CD8-positive, alpha-beta memory T cell (primary cell): ENCODE measurements at regions not wholly inside any gene's neighbourhood (a gene's known extent, or its start where the extent isn't known, plus 50 kb on each side); places are given as distances from the start of the nearest gene placed in this dataset.

Experiments used
- CTCF ChIA-PET: fragments of 350-600 bp; sonication (Branson Sonifier 250); formaldehyde crosslinking; loops from one replicate; lab custom pipeline; 2021; ENCODE audit warnings: antibody characterized with exemption; lab: Charles Lee
- POLR2A ChIA-PET: fragments of 350-600 bp; sonication (Branson Sonifier 250); formaldehyde crosslinking; loops from one replicate; lab custom pipeline; 2021; ENCODE audit warnings: antibody characterized with exemption; lab: Charles Lee
- DNase-seq, 5 donors: peaks; one replicate each; pipeline versions ENCODE4 v3.0.0 to v3.0.0-alpha.2; 2020 to 2022; ENCODE audit warnings: mixed read lengths in 1 of 5
- H3K27ac ChIP-seq: one replicate; pipeline ENCODE4 v1.7.0; 2013; ENCODE audit warnings: low read depth, mild to moderate bottlenecking, low read length, moderate library complexity
- H3K27me3 ChIP-seq: 2 replicates; pipeline ENCODE4 v1.7.0; 2013; ENCODE audit warnings: low read length, mild to moderate bottlenecking; ENCODE audit not compliant: insufficient read depth, poor library complexity, severe bottlenecking
- H3K36me3 ChIP-seq: 2 replicates; pipeline ENCODE4 v1.7.0; 2013; ENCODE audit warnings: mild to moderate bottlenecking, low read length, moderate library complexity; ENCODE audit not compliant: insufficient read depth
- H3K4me1 ChIP-seq: 2 replicates; pipeline ENCODE4 v1.7.0; 2013; ENCODE audit warnings: mild to moderate bottlenecking, low read length, moderate library complexity; ENCODE audit not compliant: insufficient read depth
- H3K4me3 ChIP-seq: 2 replicates; pipeline ENCODE4 v1.7.0; 2013; ENCODE audit warnings: mild to moderate bottlenecking, low read length
- H3K9me3 ChIP-seq: 2 replicates; pipeline ENCODE4 v1.7.0; 2013; ENCODE audit warnings: mild to moderate bottlenecking, low read length
- H3K27ac Mint-ChIP-seq, 8 donors: one replicate each; pipeline ENCODE4 v1.8.0; 2020 to 2021; ENCODE audit warnings: mixed read lengths in 8 of 8, mild to moderate bottlenecking in 6 of 8, inconsistent platforms in 3 of 8, moderate library complexity in 3 of 8
- H3K27me3 Mint-ChIP-seq, 2 donors: one replicate each; pipeline ENCODE4 v1.8.0; 2020 to 2021; ENCODE audit warnings: mixed read lengths in 2 of 2, mild to moderate bottlenecking in 1 of 2, moderate library complexity in 1 of 2
- H3K36me3 Mint-ChIP-seq, 3 donors: one replicate each; pipeline ENCODE4 v1.8.0; 2020 to 2021; ENCODE audit warnings: mixed read lengths in 3 of 3, inconsistent platforms in 1 of 3, mild to moderate bottlenecking in 1 of 3
- H3K4me1 Mint-ChIP-seq, 3 donors: one replicate each; pipeline ENCODE4 v1.8.0; 2020 to 2021; ENCODE audit warnings: mixed read lengths in 3 of 3, inconsistent platforms in 1 of 3, mild to moderate bottlenecking in 1 of 3
- H3K4me3 Mint-ChIP-seq, 7 donors: one replicate each; pipeline ENCODE4 v1.8.0; 2020 to 2021; ENCODE audit warnings: mixed read lengths in 7 of 7, mild to moderate bottlenecking in 6 of 7, moderate library complexity in 4 of 7, inconsistent platforms in 2 of 7
- H3K9me3 Mint-ChIP-seq, 5 donors: one replicate each; pipeline ENCODE4 v1.8.0; 2020 to 2022; ENCODE audit warnings: mixed read lengths in 5 of 5, mild to moderate bottlenecking in 3 of 5, moderate library complexity in 2 of 5, inconsistent platforms in 1 of 5

DNA sequence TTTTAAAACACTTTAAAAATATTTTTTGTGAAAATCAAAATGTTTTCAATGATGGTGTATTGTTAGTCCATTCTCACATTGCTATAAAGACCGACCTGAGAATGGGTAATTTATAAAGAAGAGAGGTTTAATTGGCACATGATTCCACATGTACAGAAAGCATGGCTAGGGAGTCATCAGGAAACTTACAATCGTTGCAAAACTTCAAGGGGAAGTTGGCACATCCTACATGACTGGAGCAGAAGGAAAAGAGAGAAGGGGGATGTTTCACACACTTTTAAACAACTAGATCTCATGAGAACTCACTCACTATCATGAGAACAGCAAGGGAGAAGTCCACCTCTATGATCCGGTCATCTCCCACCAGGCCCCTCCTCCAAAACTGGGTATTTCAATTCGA is 110.7 kb downstream of the TMEM47 start:
- no peak for DNase-seq
- Mint-ChIP-seq H3K4me3 (no peak overlapping the region), H3K9me3 (peaks cover 0 to 10% (median 2%) of the 10 kb centered on the region in 5 donors)

GRCh38 chrX:34528081-34528480 is 129.0 kb downstream of the TMEM47 start:
- Histone ChIP-seq H3K4me1 (no peaks in the 10 kb centered on the region), H3K27me3 (no peaks in the 10 kb centered on the region), H3K9me3 (no peaks in the 10 kb centered on the region), H3K4me3 (no peak overlapping the region), H3K27ac (no peak overlapping the region), H3K36me3 (no peaks in the 10 kb centered on the region)
- H3K4me1 Mint-ChIP-seq = no peaks in the 10 kb centered on the region
- no peak for DNase-seq
- H3K4me3 Mint-ChIP-seq = no peak overlapping the region
- H3K27me3 Mint-ChIP-seq = peaks cover 0 to 1% of the 10 kb centered on the region in 2 donors
- peaks cover 0 to 2% (median 0%) of the 10 kb centered on the region in 3 donors for H3K36me3 Mint-ChIP-seq
- peaks cover 0 to 12% (median 8%) of the 10 kb centered on the region in 5 donors for H3K9me3 Mint-ChIP-seq
- POLR2A ChIA-PET = no interaction called here
- no peak overlapping the region for H3K27ac Mint-ChIP-seq
- CTCF ChIA-PET = no interaction called here

More for the DNA sequence above, 110.7 kb downstream of the TMEM47 start:
- Histone ChIP-seq H3K36me3 (no peaks in the 10 kb centered on the region), H3K4me1 (no peaks in the 10 kb centered on the region), H3K9me3 (no peaks in the 10 kb centered on the region), H3K27me3 (no peaks in the 10 kb centered on the region), H3K27ac (no peak overlapping the region), H3K4me3 (no peak overlapping the region)
- ChIA-PET POLR2A (no interaction called here), CTCF (no interaction called here)
- no peaks in the 10 kb centered on the region for H3K36me3 Mint-ChIP-seq
- no peaks in the 10 kb centered on the region for H3K4me1 Mint-ChIP-seq
- H3K27me3 Mint-ChIP-seq = peaks cover 0 to 2% of the 10 kb centered on the region in 2 donors
- H3K27ac Mint-ChIP-seq = no peak overlapping the region

DNA sequence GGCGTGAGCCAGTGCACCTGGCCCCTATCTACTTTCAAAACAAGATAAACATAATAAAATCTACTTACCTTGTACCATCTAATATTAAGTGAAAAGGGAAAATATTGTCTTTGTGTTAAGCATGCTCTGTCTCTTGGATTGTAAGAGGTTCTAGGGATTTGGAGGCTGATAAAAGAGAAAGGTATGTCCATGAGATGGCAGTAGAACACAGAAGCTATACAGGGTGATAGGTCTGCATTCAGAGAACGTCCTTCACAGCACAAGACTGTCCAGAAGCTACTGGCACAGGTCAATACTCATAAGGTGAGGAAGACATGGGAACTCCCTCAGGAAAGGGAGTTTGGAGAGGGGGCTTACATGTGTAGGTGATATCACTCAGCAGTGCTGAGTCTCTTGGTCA is 135.5 kb downstream of the TMEM47 start:
- ChIA-PET POLR2A (no interaction called here), CTCF (no interaction called here)
- Mint-ChIP-seq H3K27me3 (peaks cover 0 to 2% of the 10 kb centered on the region in 2 donors), H3K9me3 (peaks cover 0 to 7% (median 3%) of the 10 kb centered on the region in 5 donors), H3K27ac (no peak overlapping the region), H3K4me3 (no peak overlapping the region), H3K36me3 (no peaks in the 10 kb centered on the region), H3K4me1 (no peaks in the 10 kb centered on the region)
- no peaks in the 10 kb centered on the region for H3K4me1 ChIP-seq
- no peaks in the 10 kb centered on the region for H3K9me3 ChIP-seq
- no peak overlapping the region for H3K4me3 ChIP-seq
- H3K36me3 ChIP-seq = no peaks in the 10 kb centered on the region
- H3K27me3 ChIP-seq = no peaks in the 10 kb centered on the region
- no peak overlapping the region for H3K27ac ChIP-seq
- DNase-seq = no peak

DNA sequence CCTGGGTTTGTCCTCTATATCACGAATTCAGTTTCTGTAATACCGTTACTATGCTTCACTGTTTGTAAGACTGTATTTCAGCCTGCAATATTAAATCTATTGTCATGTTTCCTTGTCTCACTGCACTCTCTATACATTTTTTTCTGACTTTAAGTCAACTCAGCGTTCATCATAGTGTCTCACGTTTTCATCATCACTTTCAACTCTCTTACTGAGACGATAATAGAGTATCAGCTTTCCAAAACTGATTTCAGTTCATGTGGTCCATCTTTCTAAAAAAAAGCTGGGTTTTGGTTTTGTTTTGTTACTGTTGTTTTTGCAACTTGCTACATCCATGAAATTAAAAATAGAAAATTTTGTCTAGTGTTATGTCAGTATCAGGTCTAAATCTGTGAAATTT is 147.7 kb downstream of the TMEM47 start:
- H3K27me3 ChIP-seq = no peaks in the 10 kb centered on the region
- Mint-ChIP-seq H3K27me3 (peaks cover 0 to 2% of the 10 kb centered on the region in 2 donors), H3K27ac (no peak overlapping the region), H3K36me3 (no peaks in the 10 kb centered on the region), H3K4me3 (no peak overlapping the region), H3K4me1 (no peaks in the 10 kb centered on the region), H3K9me3 (peaks cover 0 to 15% (median 3%) of the 10 kb centered on the region in 5 donors)
- no peaks in the 10 kb centered on the region for H3K4me1 ChIP-seq
- no peak for DNase-seq
- H3K36me3 ChIP-seq = no peaks in the 10 kb centered on the region
- H3K9me3 ChIP-seq = no peaks in the 10 kb centered on the region
- POLR2A ChIA-PET = no interaction called here
- no peak overlapping the region for H3K27ac ChIP-seq
- CTCF ChIA-PET = no interaction called here
- H3K4me3 ChIP-seq = no peak overlapping the region

DNA sequence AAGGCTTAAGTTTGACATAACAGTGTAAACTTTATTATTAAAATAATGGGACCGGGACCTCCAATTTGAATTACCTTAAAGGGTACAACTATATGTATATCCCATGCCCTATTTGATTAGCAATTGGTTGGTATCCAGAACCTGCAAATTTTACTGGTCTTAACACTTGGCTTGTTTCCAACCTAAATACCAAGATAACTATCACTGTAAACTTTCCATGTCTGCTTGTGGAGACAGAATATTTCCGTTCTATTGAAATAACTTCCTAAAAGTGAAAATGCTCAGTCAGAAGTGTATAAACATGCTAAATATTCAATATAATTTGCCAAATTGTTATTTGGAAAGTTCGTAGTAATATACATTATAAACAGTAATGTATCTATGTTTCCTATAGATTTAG is 154.0 kb downstream of the TMEM47 start:
- POLR2A ChIA-PET = no interaction called here

GRCh38 chrX:34493086-34493485 is 164.0 kb downstream of the TMEM47 start:
- no peak overlapping the region for H3K27ac Mint-ChIP-seq
- H3K4me1 Mint-ChIP-seq = no peaks in the 10 kb centered on the region
- no peaks in the 10 kb centered on the region for H3K27me3 Mint-ChIP-seq
- no peaks in the 10 kb centered on the region for H3K4me1 ChIP-seq
- no peaks in the 10 kb centered on the region for H3K27me3 ChIP-seq
- no peak for DNase-seq
- no peaks in the 10 kb centered on the region for H3K9me3 ChIP-seq
- H3K36me3 ChIP-seq = no peaks in the 10 kb centered on the region
- ChIA-PET POLR2A (no interaction called here), CTCF (no interaction called here)
- no peak overlapping the region for H3K27ac ChIP-seq
- peaks cover 0 to 10% (median 6%) of the 10 kb centered on the region in 5 donors for H3K9me3 Mint-ChIP-seq
- H3K4me3 ChIP-seq = no peak overlapping the region
- no peak overlapping the region for H3K4me3 Mint-ChIP-seq
- H3K36me3 Mint-ChIP-seq = no peaks in the 10 kb centered on the region

More for the DNA sequence above, 154.0 kb downstream of the TMEM47 start:
- no peaks in the 10 kb centered on the region for H3K4me1 Mint-ChIP-seq
- no peaks in the 10 kb centered on the region for H3K36me3 ChIP-seq
- no peaks in the 10 kb centered on the region for H3K9me3 ChIP-seq
- no peak overlapping the region for H3K27ac ChIP-seq
- no peak overlapping the region for H3K4me3 Mint-ChIP-seq
- H3K4me1 ChIP-seq = no peaks in the 10 kb centered on the region
- no peaks in the 10 kb centered on the region for H3K27me3 ChIP-seq
- peaks cover 2 to 22% (median 9%) of the 10 kb centered on the region in 5 donors for H3K9me3 Mint-ChIP-seq
- H3K4me3 ChIP-seq = no peak overlapping the region
- no peak overlapping the region for H3K27ac Mint-ChIP-seq
- H3K36me3 Mint-ChIP-seq = no peaks in the 10 kb centered on the region
- no peak for DNase-seq
- CTCF ChIA-PET = no interaction called here
- peaks cover 0 to 2% of the 10 kb centered on the region in 2 donors for H3K27me3 Mint-ChIP-seq

DNA sequence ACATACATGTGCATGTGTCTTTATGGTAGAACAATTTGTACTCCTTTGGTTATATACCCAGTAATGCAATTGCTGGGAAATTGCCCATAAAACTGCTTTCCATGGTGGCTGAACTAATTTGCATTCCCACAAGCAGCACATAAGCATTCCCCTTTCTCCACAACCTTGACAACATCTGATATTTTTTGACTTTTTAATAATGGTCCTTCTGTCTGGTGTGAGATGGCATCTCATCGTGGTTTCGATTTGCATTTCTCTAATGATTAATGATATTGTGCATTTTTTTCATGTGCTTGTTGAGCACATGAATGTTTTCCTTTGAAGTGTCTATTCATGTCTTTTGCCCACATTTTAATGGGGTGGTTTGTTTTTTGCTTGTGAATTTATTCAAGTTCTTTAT is 166.0 kb downstream of the TMEM47 start:
- no peaks in the 10 kb centered on the region for H3K27me3 ChIP-seq
- no peaks in the 10 kb centered on the region for H3K4me1 ChIP-seq
- no peak for DNase-seq
- H3K4me1 Mint-ChIP-seq = no peaks in the 10 kb centered on the region
- H3K36me3 ChIP-seq = no peaks in the 10 kb centered on the region
- H3K9me3 Mint-ChIP-seq = peaks cover 0 to 10% (median 9%) of the 10 kb centered on the region in 5 donors
- H3K4me3 ChIP-seq = no peak overlapping the region
- no peak overlapping the region for H3K27ac Mint-ChIP-seq
- H3K27me3 Mint-ChIP-seq = no peaks in the 10 kb centered on the region
- no peaks in the 10 kb centered on the region for H3K36me3 Mint-ChIP-seq
- no peak overlapping the region for H3K4me3 Mint-ChIP-seq
- no peaks in the 10 kb centered on the region for H3K9me3 ChIP-seq
- POLR2A ChIA-PET = no interaction called here
- CTCF ChIA-PET = no interaction called here
- H3K27ac ChIP-seq = no peak overlapping the region

GRCh38 chrX:34487364-34487763 is 169.7 kb downstream of the TMEM47 start:
- Mint-ChIP-seq H3K36me3 (no peaks in the 10 kb centered on the region), H3K4me1 (no peaks in the 10 kb centered on the region), H3K27ac (no peak overlapping the region), H3K4me3 (no peak overlapping the region), H3K9me3 (peaks cover 0 to 8% (median 4%) of the 10 kb centered on the region in 5 donors), H3K27me3 (no peaks in the 10 kb centered on the region)
- H3K27me3 ChIP-seq = no peaks in the 10 kb centered on the region
- no peaks in the 10 kb centered on the region for H3K4me1 ChIP-seq
- no peak overlapping the region for H3K4me3 ChIP-seq
- CTCF ChIA-PET = no interaction called here
- H3K36me3 ChIP-seq = no peaks in the 10 kb centered on the region
- DNase-seq = no peak
- H3K9me3 ChIP-seq = no peaks in the 10 kb centered on the region
- POLR2A ChIA-PET = no interaction called here
- H3K27ac ChIP-seq = no peak overlapping the region

DNA sequence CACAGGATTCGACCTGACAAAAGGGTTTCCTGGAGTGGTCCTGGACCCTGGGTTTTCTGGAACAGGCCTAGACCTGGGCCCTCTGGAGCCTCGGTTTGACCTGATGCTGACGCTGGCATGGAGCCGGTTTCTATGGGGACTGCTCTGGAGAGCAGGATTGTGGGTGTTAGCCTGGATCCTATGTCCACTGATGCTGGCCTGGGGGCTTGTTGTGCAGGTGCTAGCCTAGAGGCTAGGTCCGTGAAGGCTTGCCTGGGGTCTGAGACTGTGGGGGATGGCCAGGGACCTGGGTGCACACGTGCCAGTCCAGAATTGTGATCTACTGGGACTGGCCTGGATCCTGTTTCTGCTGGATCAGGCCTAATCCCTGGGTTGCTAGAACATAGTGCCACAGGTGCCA is 173.1 kb downstream of the TMEM47 start:
- H3K4me3 Mint-ChIP-seq = no peak overlapping the region
- H3K4me1 Mint-ChIP-seq = no peaks in the 10 kb centered on the region
- no peaks in the 10 kb centered on the region for H3K36me3 Mint-ChIP-seq
- H3K27ac Mint-ChIP-seq = no peak overlapping the region
- peaks cover 0 to 8% (median 0%) of the 10 kb centered on the region in 5 donors for H3K9me3 Mint-ChIP-seq
- H3K27ac ChIP-seq = no peak overlapping the region
- POLR2A ChIA-PET = no interaction called here
- H3K4me3 ChIP-seq = no peak overlapping the region
- no peaks in the 10 kb centered on the region for H3K27me3 ChIP-seq
- CTCF ChIA-PET = no interaction called here
- H3K36me3 ChIP-seq = no peaks in the 10 kb centered on the region
- DNase-seq = no peak
- no peaks in the 10 kb centered on the region for H3K4me1 ChIP-seq
- H3K27me3 Mint-ChIP-seq = no peaks in the 10 kb centered on the region
- no peaks in the 10 kb centered on the region for H3K9me3 ChIP-seq
